KMS-11 (cell line): ENCODE measurements at regions not wholly inside any gene's neighbourhood (a gene's known extent, or its start where the extent isn't known, plus 50 kb on each side); places are given as distances from the start of the nearest gene placed in this dataset.

Experiments used
- H2AFZ ChIP-seq: fragments of 200-600 bp; sonication (generic); 2 replicates; pipeline ENCODE4 v1.6.1; 2016; ENCODE audit warnings: antibody characterized with exemption, mixed run types, low read depth
- H3K27ac ChIP-seq: fragments of 200-600 bp; sonication (generic); 2 replicates; pipeline ENCODE4 v1.6.1; 2016; ENCODE audit warnings: mild to moderate bottlenecking, mixed run types
- H3K27me3 ChIP-seq: fragments of 200-600 bp; sonication (generic); 2 replicates; pipeline ENCODE4 v1.6.1; 2017; ENCODE audit warnings: mild to moderate bottlenecking, low read depth, mixed run types, moderate library complexity; ENCODE audit not compliant: insufficient read depth
- H3K36me3 ChIP-seq: fragments of 200-600 bp; sonication (generic); 2 replicates; pipeline ENCODE4 v1.6.1; 2017; ENCODE audit warnings: mild to moderate bottlenecking, mixed run types; ENCODE audit not compliant: insufficient read depth
- H3K4me1 ChIP-seq: fragments of 200-600 bp; sonication (generic); 2 replicates; pipeline ENCODE4 v1.6.1; 2016; ENCODE audit warnings: mild to moderate bottlenecking, low read depth, mixed run types; ENCODE audit not compliant: poor library complexity, severe bottlenecking
- H3K4me2 ChIP-seq: fragments of 200-600 bp; sonication (generic); 2 replicates; pipeline ENCODE4 v1.7.0; 2016; ENCODE audit warnings: mild to moderate bottlenecking, mixed run types
- H3K4me3 ChIP-seq: fragments of 200-600 bp; sonication (generic); IDR thresholded peaks from 2 replicates; pipeline ENCODE4 v1.6.1; 2017; ENCODE audit warnings: low read depth, low read length, mixed read lengths; ENCODE audit not compliant: insufficient read depth
- H3K79me2 ChIP-seq: fragments of 200-600 bp; sonication (generic); 2 replicates; pipeline ENCODE4 v1.6.1; 2016; ENCODE audit warnings: low read depth, mixed run types; ENCODE audit not compliant: insufficient read depth
- H3K9ac ChIP-seq: fragments of 200-600 bp; sonication (generic); 2 replicates; pipeline ENCODE4 v1.6.1; 2016; ENCODE audit warnings: mild to moderate bottlenecking, mixed run types
- H4K20me1 ChIP-seq: fragments of 200-600 bp; sonication (generic); 2 replicates; pipeline ENCODE4 v1.6.1; 2016; ENCODE audit warnings: mild to moderate bottlenecking, mixed run types; ENCODE audit not compliant: insufficient read depth
- TF ChIP-seq, protein P1 (sequence below): fragments of 200-600 bp; sonication (generic); conservative IDR thresholded peaks from 2 replicates; pipeline ENCODE4 v1.6.1; 2017; ENCODE audit warnings: low read depth, mild to moderate bottlenecking, antibody characterized with exemption, low read length, moderate library complexity, mixed read lengths

DNA sequence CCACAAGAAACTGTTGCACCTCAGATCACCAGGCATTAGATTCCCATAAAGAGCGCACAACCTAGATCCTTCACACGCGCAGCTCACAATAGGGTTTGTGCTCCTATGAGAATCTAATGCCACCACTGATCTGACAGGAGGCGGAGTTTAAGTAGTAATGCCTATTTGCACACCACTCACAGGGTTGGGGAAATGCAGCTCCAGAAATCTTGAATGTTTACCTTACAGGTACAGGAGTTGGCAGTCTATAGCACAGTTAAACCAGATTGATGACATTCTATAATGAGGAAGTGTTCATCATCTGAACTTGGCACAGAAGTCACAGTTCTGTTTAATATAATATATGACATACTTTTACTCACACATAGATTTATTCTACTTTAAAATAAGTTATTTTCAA is 732.2 kb upstream of the ZNF608 start:
- Histone ChIP-seq H2AFZ (no peak overlapping the region), H3K4me2 (no peak overlapping the region), H3K4me3 (no peak overlapping the region), H4K20me1 (no peaks in the 10 kb centered on the region), H3K36me3 (no peaks in the 10 kb centered on the region), H3K4me1 (no peaks in the 10 kb centered on the region), H3K27ac (no peak overlapping the region), H3K27me3 (no peaks in the 10 kb centered on the region), H3K9ac (no peak overlapping the region), H3K79me2 (no peaks in the 10 kb centered on the region)
- TF ChIP-seq, protein P1, sequence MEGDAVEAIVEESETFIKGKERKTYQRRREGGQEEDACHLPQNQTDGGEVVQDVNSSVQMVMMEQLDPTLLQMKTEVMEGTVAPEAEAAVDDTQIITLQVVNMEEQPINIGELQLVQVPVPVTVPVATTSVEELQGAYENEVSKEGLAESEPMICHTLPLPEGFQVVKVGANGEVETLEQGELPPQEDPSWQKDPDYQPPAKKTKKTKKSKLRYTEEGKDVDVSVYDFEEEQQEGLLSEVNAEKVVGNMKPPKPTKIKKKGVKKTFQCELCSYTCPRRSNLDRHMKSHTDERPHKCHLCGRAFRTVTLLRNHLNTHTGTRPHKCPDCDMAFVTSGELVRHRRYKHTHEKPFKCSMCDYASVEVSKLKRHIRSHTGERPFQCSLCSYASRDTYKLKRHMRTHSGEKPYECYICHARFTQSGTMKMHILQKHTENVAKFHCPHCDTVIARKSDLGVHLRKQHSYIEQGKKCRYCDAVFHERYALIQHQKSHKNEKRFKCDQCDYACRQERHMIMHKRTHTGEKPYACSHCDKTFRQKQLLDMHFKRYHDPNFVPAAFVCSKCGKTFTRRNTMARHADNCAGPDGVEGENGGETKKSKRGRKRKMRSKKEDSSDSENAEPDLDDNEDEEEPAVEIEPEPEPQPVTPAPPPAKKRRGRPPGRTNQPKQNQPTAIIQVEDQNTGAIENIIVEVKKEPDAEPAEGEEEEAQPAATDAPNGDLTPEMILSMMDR = no peak

DNA sequence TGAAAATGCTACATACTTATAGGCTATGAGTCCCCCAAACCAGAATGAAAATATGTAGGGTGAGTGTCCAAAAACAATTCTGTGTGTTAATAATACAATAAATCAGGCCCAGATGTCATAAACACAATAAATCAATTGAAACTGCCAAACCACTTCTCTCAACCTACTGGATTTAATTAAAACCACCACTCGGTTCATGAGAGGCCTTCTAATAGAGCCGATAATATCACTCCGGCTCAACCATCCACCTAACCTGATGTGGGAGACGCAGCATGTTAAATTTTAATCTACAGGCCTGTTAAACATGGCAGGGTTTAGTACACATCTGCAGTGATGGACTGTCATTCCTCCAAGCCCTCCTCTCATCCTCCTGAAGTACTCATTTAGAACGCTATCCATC is 734.5 kb upstream of the ZNF608 start:
- Histone ChIP-seq H3K4me1 (no peaks in the 10 kb centered on the region), H3K4me3 (no peak overlapping the region), H3K79me2 (no peaks in the 10 kb centered on the region), H4K20me1 (no peaks in the 10 kb centered on the region), H3K27me3 (no peaks in the 10 kb centered on the region), H3K36me3 (no peaks in the 10 kb centered on the region), H3K27ac (no peak overlapping the region), H3K9ac (no peak overlapping the region), H2AFZ (no peak overlapping the region), H3K4me2 (no peak overlapping the region)
- TF ChIP-seq, protein P1 = no peak

DNA sequence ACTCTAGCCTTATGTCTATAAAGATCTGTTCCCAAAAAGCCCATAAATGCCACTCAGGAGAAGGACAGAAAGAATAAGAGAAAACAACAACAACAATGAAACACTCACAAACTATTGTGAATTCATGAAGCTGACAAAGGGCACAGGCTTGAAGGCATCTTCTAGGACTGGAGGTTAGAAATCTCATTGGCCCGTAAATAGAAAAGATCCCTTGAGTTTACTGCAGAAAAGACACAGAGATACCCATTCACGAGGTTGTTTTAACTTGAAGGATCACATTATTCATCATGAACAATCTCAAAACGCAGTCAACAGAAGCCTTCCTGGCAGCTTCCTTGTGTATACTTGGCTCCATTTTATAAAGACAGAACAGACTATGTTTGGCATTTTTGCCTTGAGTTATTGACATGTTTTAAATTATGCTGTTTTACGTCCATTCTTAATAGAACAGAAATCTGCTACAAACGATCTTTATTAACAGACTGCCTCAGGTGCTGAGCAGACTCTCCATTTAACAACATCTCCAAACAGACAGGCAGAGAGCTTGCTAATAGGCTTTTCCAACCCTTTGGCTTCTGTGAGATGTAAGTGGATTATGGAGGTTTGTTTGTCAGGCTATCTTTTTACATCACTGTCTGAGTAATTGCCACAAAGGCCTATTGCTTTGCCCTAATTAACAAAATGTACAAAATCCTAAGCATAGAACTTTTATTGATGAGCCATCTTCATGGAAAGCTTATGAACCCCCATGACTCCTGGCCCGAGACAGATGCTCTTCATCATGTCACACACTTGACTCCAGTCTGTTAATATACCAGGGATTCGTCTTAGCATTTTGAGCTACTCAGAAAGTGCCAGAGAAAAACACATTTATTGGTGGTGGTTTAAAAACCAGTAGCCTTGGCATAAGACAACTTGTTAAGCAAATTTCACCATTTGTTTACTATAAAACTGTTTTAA is 735.3 kb upstream of the ZNF608 start:
- TF ChIP-seq, protein P1 = no peak
- Histone ChIP-seq H3K9ac (no peak overlapping the region), H2AFZ (no peak overlapping the region), H3K36me3 (no peaks in the 10 kb centered on the region), H3K4me1 (no peaks in the 10 kb centered on the region), H3K27me3 (no peaks in the 10 kb centered on the region), H3K4me2 (no peak overlapping the region), H3K79me2 (no peaks in the 10 kb centered on the region), H3K4me3 (no peak overlapping the region), H4K20me1 (no peaks in the 10 kb centered on the region), H3K27ac (no peak overlapping the region)

DNA sequence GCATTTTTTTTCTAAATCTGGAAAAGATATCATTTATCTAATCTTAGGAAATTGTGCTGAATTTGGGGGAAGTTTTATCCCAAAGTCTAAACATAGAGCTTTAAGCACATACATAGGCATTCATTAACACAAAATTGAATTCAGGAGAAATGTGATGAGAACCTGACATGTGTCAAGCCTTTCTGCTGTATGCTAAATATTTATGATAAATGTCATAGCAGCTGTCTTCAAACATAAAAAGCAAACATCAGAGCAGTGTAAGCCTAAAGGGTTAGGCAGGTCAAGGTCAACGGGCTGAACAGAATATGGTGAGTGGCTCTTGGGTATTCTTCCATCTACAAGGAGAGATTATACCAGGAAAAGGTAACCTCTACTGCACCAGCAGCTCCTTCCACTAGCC is 737.2 kb upstream of the ZNF608 start:
- Histone ChIP-seq H3K27ac (no peak overlapping the region), H3K79me2 (no peaks in the 10 kb centered on the region), H2AFZ (no peak overlapping the region), H3K4me1 (no peaks in the 10 kb centered on the region), H3K9ac (no peak overlapping the region), H3K4me2 (no peak overlapping the region), H3K4me3 (no peak overlapping the region), H3K36me3 (no peaks in the 10 kb centered on the region), H4K20me1 (no peaks in the 10 kb centered on the region), H3K27me3 (no peaks in the 10 kb centered on the region)
- TF ChIP-seq, protein P1 = no peak
